LoVo (cell line): ENCODE measurements at regions not wholly inside any gene's neighbourhood (a gene's known extent, or its start where the extent isn't known, plus 50 kb on each side); places are given as distances from the start of the nearest gene placed in this dataset.

ENCODE experiments used
- DNase-seq: peaks from one replicate; pipeline ENCODE4 v3.0.0-alpha.2; 2016; ENCODE audit warnings: low spot score

DNA sequence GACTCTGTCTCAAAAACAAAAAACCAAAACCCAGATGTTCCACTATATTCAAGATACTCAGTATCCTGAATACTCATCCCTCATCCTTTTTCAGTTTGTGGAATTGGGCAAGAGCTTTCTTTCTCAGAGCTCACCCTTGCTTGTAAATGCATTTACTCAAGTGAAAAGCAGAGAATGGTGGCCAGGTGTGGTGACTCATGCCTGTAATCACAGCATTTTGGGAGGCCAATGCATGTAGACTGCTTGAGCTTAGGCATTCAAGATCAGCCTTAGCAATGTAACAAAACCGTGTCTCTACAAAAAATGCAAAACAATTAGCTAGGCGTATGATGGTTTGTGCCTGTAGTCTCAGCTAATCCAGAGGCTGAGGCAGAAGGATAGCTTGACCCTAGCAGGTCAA is 553.2 kb upstream of the AMELY start:
- no peak for DNase-seq

DNA sequence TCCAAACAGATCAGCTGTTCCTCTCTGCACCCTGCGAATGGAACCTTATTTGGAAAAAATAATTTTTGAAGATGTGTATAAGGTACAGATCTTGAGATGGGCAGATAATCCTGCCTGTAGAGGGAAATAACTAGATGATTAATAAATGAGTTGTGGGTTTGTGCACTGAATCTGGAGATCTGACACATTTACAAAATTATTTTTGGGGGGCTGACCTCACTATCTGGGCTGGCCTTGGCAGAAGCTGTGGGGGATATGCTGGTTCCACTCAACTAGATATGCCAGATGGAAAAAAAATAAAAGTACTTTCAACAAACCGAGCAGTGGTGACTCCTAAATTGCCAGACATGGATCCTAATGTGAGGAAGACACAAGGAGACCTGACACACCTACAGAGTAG is 552.2 kb upstream of the AMELY start:
- DNase-seq, result no peak

DNA sequence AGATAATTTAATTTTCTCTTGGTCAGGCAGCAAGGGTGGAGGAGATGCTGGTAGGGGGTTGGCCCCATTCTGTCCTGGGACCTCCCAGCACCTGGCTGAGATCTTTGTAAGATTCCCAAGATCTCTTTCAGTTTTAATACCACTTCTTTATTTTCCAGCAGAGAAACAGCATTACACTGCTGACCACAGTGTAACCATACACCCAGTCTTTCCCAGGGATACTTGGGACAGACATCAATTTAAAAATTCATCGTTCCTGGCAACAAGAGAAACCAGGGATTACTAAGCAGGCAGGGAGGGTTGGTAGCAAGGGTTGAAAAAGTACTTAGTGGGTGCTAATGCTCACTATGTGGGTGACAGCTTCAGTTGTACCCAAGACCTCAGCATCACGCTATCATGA is 551.6 kb upstream of the AMELY start:
- DNase-seq, result no peak

DNA sequence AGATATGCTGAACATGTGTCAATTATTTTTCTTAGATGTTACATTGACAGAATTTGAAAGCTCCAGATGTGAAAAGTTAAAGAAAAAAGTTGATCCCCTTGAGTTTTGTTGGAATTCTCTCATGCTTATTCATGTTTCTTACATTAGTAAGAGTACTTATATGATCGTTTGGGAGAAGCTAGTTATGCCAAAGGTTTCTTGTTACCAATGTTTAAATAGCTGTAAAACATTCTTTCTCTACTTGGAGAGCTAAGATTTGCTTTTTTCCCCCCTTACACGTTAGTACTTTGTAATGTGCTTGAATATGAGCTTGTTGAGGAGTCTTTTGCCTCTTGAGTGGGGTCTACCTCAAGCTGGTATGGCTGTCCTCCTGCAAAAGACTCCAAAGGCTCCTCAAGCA is 551.1 kb upstream of the AMELY start:
- DNase-seq, result no peak

DNA sequence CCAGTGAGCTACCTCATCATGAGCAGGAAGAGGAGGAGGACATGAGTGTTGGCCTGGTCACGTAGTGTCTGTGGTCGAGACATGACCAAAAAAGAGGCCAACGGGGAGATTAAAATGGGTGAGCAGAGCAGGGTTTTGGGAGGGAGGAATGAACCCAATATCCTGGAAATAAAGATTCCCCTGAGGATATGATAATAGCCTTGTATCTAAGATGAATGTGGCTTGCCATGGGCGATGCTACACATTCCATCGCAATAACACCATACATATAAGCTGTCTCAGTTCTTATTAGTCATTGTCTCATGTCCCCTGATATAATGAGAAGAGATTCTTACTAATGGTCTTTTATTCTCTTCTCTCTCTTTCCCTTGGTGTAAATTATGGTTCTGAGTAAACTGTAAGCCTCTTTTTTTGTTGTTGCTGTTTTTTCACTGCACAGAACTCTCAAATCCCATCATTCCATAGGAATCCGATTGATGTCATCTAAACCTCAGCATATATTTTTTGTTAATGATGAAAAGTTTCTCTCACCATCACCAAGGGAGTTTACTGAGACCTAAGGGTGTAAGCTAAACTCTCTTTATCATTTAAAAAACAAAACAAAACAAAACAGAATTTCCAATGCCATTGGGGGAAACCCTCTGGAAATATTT is 550.4 kb upstream of the AMELY start:
- DNase-seq, result no peak

DNA sequence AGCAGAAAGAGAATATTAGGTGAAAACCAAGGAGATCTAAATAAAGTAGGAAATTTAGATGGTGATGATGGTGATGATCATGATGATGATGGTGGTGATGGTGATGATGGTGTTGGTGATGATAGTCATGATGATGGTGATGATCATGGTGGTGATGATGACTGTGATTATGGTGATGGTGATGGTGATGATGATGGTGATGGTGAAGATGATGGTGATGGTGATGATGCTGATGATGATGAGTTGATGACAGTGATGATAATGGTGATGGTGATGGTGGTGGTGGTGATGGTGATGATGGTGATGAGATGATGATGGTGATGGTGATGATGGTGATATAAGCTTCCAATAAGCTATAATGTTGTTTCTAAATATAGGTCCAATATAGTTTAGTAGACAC is 548.2 kb upstream of the AMELY start:
- DNase-seq, result no peak

DNA sequence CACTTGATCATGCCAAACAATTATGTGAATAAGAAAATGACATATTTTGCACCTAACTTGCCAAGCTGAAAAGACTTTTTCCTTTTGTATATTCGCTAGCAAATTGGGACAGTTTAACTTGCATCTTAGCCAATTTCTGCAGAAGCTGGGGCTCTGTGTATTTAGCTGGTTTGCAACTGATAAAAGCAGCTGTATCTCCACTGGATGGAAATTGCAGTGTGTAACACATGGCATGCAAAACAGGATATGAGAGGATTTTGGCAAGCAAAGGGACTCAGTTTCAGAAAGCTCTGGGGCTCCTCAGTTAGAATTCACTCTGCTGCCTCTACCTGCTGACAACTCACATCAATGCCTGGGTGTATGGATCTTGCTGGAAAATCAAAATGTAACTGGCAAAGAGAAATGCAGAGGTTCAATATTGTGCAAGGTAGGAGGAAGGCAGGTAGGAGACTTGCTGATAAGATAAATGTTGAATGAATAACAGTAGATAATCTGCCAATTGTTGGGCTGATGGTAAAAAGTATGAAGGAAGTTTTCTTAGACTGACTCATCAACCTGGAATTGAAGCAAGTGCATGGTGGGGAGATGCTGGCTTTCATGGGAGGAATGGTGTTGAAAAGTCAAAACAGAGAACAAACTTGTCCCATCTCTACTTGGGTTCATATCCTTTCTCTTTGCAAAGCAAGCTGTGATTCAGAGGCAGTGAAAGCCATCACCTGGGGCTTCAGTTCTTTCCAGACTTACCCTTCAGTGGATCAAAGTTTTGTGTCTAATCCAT is 546.9 kb upstream of the AMELY start:
- DNase-seq, result no peak

DNA sequence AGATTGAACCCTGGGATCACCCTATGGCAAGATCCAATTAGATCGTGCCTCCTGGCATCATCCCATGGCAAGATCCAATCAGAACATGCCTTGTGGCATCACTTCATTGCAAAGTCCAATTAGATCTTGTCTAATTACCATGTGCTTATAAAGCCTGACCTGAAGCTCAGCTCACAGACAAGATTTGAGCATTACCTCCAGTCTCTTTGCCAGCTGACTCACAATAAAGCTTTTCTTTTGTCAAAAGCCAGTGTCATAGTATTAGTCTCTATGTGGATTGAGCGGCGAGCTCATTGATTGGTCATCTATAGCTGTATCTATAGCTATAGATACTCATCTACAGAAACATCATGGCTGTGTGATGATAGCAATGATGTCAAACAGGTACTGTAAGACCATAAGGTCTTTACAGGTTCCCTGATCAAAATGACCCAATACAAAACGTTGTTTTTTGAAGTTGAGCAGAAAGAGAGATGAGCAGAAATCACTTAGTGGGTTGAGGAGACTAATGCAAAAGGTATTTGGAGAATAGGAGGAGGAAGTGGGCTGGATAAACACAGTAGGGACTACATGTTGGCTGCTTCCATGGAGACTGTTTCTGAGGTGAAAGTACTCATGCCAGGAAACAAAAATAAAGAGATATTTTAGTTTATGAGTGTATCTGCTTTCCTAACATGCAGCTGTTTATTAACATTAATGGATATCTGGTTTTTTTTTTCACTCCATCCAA is 545.9 kb upstream of the AMELY start:
- DNase-seq, result no peak

DNA sequence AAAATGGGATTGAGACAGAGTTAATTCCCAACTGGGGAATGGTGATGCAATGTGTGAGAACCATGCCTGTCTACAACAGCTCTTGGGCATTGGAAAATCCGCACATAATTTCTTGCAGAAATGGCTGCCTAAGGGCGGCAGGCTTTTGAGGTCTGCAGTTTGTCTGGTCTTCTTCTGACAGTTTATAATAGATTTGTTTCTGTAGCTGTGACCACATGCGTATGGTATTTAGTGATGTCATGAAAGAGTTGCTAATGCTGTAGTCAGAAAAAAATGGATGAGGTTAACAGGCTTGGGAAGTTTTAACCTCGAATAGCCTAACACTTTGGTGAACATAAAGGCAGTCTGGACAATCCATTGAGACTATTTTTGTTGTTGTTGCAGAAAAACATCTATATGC is 544.1 kb upstream of the AMELY start:
- DNase-seq, result no peak

DNA sequence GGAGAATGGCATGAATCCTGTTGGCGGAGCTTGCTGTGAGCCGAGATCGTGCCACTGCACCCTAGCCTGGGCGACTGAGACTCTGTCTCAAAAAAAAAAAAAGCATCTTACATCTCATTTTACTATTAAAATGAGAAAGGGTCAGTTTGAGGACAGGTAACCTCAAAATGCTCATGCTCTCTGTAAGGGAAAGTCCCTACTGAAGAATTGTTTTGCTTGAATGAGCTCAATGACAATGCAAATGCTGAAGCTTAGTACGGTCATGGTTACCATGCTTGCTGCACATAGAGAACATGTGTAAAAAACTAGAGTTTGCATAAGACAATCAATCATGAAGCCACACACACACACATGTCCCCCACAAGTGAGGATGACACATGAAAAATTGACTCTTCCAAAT is 541.8 kb upstream of the AMELY start:
- DNase-seq, result no peak

DNA sequence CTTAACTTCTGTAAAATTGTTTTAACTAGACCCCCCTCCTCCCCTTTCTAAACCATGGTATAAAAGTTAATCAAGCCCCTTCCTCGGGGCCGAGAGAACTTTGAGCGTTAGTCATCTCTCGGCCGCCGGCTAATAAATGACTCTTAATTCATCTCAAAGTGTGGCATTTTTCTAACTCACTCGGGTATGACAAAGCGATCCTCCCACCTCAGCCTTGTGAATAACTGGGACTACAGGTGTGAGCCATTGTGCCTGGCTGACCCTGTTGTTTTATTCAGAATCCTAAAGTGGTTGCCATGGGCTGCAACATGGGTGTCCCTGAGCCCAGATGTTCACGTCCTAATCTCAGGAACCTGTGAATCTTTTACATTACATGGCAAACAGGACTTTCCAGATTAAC is 540.7 kb upstream of the AMELY start:
- no peak for DNase-seq

DNA sequence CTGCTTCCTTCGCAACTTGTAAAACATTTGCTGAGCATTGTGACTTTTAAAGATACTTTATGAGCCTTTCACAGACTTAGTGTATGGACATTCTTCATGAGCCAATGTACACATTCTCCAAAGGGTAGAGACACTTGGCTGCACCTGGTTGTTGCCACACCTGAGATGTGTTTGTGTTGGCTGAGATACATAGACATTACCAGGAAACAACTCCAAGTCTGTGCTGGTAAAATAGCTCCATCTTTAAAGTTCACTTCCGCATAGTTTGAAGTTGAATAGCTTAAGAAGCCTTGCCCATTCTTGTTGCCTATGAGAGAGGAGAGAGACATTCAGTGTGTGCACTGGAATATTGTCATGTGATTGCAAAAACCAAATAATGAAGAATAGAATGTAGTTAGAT is 538.3 kb upstream of the AMELY start:
- DNase-seq, result peak; percentile 43

DNA sequence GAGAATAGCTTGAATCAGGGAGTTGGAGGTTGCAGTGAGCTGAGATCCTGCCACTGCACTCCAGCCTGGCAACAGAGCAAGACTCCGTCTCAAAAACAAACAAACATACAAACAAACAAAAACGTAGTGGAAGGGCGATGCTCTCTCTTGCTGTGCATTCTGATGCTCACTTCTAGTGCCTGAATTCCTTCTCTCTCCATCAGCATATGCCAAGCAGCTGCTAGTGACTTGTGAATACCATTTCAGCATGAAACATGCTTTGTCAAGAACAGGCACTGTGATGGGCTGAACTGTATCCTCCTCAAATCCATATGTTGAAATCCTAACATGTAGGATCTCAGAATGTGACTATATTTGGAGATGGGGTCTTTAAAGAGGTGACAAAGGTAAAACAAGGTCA is 537.1 kb upstream of the AMELY start:
- DNase-seq, result no peak

DNA sequence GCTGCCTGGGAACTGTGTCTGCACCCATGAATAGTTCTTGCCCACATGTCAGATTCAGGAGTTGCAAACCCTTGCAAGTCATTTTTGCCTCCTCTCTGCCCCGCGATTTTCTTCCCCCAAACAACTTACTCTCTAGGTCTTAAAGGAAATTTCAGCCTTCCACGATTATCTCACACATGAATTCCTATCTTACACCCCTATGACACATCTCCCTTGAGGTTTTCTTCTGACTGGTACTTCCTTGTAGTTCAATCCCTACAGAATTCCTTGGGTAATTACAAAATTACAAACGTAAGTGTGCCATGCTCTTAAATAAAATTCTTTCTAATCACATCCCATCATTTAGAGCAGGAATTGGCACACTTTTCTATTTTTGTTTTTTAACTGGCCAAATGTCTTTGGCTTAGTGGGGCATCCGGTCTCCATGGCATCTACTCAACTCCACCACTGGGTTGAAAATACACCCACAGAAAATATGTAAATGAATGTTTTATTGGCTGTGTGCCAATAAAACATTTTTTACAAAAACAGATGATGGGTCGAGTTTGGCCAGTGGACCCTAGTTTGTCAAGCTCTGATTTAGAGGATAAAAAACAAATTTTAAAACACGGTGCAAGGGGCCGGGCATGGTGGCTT is 536.4 kb upstream of the AMELY start:
- no peak for DNase-seq

DNA sequence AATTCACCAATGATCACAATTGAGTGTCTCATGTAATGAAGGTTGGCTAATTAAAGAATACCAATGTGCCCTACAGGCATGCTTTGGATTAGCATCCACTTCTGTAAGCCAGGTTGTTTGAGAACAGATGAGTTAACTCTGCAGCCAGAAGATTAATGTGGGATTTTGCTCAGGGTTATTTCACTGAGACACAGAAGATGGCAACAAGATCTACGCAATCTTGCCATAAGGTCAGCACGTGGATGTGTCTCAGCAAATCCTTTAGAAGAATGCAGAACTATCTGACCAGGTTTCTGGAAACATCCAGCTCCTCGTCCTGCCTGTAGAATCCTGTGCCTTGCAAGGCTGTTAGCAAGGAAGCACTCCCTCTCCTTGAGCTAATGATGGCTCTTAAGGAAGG is 532.6 kb upstream of the AMELY start:
- no peak for DNase-seq

DNA sequence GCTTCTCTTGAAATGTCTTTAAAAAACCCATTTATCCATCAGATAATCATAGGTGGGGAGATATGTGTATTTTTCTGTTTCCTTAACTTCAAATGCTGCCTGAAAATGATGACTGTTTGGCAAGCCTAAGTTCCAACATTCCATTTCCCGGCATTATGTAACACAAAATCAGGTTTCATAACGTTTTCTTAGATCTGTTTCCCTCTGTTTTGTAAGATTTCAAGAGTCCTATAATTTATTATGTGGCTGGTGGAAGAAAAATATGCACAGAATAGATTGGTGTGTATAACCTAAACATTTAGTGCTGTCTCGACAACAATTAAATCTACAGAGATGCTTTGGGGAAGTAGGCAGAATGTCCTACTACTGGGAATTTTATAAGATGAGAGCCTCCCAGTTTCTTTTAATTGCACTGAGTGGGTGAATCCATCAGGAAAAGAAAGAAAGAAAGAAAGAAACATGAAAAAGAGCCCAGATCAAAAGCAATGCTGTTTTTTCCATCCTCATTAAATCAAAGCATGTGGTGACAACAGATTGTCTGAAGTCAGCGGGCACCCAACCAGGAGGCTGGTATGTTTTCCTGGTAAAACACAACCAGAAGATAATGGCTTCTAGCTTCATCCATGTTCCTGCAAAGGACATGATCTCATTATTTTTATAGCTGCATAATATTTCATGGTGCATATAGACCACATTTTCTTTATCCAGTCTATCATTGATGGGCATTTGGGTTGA is 529.4 kb upstream of the AMELY start:
- no peak for DNase-seq

DNA sequence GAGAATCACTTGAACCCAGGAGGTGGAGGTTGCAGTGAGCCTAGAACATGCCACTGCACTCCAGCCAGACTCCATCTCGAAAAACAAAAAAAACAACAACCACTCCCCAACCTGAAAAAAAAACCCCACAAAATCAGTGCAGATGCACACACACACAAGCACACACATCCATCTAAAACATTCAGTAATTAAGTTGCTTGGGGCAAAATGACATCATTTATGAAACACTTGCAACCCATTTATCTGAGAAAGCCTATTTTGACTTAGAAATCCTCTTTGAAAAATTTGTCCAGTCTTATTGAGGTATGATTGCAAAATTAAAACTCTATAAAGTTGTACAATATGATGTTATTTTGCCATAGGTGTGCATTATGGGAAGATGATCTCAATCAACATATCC is 525.5 kb upstream of the AMELY start:
- no peak for DNase-seq

DNA sequence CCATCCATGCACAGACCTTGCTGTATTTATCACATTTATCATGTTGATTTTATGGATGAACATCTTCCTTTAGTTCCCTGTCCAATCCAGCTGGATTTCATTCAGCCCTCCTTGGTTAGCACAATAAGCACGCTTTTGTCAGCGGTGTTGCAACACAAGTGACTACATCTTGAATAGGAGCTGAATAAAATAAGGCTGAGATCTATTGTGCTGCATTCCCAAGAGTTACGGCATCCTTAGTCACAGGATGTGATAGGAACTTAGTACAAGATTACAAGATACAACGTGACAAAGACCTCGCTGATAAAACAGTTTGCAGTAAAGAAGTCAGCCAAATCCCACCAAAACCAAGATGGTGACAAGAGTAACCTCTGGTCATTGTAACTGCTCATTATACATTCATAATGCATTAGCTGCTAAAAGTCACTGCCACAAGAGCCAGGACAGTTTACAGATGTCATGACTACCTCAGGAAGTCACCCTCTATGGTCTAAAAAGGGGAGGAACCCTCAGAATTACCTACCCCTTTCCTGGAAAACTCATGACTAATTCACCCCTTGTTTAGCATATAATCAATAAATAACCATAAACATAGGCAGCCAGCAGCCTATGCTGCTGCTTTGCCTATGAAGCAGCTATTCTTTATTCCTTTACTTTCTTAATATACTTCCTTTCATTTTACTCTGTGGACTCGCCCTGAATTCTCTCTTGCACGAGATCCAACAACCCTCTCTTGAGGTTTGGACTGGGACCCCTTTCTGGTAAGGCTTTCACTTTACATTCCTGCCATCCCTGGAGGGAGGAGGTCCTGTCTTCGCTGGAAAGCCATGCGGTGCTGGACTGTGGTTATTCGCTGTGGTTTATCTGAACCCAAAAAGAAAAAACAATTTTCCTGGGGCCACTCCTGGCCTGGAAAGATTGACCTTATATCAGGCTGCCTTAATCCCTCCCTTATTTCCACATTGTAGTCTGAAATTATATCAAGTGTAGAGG is 522.6 kb upstream of the AMELY start:
- DNase-seq, result no peak

DNA sequence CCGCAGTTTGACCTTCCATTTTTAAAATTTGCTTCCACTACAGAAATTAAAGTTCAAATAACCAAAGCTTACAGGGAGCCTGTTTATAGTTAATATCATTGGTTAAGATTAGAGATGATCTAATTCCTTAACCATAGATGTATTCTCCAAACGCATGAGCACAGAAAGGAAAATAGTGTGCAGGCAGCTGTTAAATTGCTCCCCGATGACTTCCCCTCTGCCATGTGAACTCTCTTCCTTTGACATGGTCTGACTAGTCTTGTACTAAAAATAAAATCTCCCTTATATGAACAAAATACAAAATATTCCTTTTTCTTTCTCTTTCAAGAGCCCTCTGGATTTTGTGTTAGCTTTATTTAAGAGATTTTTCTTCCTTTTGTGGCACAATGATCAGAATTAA is 507.6 kb upstream of the AMELY start:
- no peak for DNase-seq

DNA sequence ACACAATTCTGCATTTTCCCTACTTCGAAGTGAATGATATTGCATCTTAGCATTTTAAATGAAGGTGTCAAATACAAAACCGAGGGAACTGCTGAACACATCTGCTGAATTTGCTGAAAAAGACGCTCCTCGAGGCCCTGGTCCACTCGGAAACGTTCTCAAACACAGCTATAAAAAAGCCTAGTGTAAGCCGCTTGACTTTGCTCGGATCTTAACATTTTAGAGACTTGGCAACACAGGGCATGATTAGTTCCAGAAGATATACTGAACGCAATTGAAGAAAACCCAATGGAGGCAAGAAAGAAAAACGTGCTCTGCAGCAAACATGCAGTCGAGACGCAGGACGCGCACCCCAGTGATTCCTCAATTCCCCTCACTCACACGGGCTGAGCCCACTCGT is 506.4 kb upstream of the AMELY start:
- no peak for DNase-seq

DNA sequence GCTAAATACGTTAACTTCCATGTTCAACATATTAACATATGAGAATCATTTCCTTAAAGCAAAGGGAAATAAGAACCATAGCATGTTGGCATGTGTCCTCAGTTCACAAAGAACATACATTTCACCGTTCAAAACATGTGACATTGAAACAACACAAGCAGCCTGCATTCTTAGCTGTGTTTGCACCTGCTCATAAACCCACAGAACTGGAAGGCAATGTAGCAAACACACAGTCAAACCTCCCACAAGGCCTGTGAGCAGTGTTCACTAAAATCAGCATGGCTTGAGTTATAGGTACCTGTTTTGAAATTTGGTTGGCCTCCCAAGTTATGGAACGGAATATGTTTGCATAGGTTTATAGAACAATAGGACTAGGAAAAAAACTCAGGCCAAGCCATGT is 504.9 kb upstream of the AMELY start:
- DNase-seq, result no peak
